GM18858 (cell line): ENCODE measurements at regions not wholly inside any gene's neighbourhood (a gene's known extent, or its start where the extent isn't known, plus 50 kb on each side); places are given as distances from the start of the nearest gene placed in this dataset.
"Not testable (repeated sequence)": the region's sequence is repeated elsewhere in the genome, so short reads cannot be mapped to it uniquely, and the experiment has no call there.

ENCODE experiments used
- ATAC-seq: cut with Tn5 transposase; IDR thresholded peaks from one replicate; pipeline ENCODE4 v1.9.1; 2021; ENCODE audit not compliant: unreplicated experiment

DNA sequence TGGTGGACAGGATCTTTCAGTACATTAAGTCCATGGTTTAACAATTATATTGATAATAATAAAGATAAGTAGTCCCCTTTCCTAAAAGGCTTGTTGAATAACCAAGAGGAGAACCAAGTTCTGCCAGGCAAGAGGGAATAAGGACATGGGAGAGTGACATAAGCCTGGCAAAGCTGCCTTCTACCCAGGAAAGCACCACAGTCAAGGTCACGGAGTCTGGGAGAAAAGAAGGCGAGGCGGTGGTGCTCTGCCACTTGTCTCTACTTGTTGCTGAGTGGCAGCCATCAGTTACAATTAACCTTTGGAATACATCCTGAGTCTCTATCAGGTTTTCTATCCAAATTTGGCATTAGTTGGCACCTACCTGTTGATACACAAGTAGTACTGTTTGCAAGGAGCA is 101.7 kb upstream of the GATA6 start:
- no peak for ATAC-seq

DNA sequence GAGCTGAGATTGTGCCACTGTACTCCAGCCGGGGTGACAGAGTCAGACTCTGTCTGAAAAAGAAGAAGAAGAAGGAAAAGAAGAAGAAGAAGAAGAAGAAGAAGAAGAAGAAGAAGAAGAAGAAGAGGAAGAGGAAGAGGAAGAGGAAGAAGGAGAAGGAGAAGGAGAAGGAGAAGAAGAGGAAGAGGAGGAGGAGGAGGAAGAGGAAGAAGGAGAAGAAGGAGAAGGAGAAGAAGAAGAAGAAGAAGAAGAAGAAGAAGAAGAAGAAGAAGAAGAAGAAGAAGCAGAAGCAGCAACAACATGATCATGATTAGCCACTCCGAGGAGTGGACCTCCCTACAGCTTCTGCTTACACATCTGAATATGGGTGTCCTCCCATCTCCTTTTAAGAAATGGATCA is 100.6 kb upstream of the GATA6 start:
- ATAC-seq, result not testable (repeated sequence)

DNA sequence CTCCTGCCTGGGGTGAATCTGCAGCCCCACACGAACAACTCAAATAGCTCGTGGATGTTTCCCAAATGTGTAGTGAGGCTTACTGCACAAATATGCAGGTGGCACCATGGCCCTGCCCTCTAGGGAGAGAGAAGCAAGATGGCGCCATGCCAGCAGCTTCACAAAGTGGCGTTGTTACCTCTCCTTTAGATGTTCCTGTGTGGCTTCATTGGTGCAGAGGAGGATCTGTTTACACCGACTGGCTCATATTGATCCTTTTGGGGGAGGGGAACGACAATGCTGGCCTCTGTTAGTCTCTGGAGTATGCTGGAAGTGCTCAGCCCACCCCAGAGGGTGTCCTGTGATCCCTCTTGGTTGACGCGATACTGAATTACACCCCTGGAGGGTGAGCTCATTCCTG is 99.5 kb upstream of the GATA6 start:
- ATAC-seq, result no peak

DNA sequence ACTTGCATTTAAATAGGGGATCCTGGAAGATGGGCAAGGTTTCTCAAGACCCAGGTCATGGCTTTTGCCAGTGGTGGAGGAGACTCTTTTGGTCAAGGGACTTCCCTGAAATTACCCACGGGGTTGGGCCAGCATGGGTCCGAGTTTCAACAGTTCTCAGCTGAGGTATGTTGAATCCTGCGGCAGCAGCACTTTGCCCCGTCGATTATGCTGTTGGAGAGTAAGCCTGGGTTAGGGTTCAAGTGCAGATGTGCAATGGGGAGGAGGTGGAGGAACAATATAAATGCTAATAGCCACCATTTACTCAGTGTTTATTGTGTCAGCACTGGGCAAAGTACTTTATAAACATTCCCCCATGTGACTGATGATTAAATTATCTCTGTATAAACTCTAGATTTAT is 96.0 kb upstream of the GATA6 start:
- no peak for ATAC-seq

DNA sequence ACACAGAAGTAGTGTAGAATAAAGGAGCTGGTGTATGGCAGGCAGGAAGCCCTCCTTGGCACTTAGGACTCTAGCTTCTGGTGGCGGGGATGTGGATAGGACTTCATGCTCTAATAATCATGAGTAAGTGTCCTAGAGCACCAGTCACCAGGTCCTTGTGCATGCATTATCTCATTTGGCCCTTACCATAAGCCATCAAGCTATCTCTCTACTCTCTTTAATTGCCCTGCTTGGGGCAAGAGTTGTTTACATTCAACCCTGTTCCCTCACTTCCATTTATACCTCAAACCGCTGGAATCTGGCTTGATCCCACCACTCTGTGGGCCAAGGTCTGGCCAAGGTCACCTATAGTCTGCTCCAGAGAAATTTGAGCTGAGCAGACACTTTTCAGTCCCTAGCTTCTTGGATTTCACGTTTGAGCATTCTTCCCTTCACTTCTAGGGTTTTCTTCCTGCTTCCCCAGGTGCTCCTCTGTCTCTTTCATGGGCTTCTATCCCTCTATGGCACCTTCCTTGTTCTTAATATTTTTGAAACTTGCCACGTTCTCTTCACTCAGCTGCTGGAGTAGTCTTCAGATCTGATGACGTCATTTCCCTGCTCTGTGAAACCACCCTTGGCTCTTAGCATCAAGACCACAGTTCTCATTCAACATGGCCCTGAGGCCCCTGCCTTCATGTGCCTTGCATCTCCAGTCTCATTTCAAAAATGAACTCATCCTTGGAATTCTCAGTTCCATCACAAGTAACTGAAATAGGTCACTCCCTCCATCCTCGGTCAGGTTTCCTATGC is 94.9 kb upstream of the GATA6 start:
- no peak for ATAC-seq

DNA sequence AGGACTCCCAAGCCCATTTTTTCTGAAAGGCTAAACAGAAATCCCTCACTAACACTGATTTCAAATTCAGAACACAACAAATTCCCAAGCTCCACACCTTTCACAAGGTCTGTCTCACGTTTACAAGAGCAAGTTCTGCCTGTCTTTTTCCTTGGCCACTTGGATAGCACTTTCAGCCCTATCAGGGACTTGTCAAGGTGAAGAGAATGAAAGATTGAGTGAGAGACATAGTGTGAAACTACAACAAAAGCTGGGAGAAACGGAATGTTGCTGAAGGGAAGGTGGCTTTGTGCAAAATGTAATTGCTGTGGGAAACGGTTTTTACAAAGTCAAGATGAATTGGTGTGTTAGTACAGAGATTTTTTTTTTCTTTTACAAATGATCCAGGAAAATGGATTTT is 89.4 kb upstream of the GATA6 start:
- no peak for ATAC-seq

DNA sequence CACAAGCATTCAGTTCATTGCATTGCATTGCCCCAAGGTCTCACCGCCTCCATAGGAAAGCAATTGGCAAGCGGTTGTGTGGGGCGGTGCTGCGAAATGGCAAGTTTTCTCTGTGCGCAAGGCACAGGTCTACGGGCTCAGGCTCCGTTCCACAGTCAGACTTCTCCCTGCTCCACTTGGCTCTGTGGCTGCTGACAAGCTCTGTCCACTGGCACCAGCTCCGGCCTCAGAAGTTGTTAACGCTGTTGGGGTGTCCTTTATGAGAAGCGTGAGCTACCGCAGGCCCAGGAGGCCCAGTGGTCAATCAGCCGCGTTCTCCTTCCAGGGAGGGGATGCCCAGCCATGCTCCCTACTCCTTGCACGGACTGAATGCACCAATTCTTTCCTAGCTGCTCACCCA is 87.0 kb upstream of the GATA6 start:
- ATAC-seq, result no peak

DNA sequence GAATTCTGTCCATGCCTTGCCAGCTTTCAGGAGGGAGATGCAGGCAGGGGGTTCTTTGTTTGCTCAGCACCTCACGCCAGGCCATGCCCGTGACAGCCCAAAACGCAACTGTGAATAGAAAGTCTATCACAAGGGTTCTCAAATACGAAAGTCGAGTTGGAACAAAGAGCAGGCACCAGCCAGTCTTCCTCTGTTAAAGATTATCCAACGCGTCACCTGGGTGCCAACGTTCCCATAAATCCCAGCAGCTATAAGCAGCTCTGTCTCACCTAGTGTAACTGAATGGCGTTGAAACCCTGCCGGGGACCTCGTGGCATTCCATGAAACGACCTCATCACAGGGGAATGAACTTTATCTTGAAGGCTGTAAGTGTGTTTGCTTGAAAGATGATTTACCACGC is 84.8 kb upstream of the GATA6 start:
- ATAC-seq, result no peak

DNA sequence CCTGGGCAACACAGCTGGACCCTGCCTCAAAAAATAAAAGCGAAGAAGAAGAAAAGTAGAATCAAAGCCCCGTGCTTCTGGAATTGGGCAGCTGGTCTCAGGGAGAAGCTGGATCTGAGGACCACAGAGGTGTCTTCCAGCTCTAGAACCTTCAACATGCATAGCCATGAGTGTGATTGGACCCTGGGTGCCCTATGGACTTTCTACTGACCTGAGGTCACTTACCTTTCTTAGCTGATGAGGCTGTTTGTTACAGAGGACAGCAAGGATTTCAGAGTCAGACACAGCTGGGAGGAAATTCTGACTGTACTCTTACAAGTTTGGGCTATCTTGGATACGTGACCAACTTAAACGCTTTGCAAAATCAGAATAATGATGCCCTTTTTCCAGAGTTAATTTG is 82.4 kb upstream of the GATA6 start:
- no peak for ATAC-seq

DNA sequence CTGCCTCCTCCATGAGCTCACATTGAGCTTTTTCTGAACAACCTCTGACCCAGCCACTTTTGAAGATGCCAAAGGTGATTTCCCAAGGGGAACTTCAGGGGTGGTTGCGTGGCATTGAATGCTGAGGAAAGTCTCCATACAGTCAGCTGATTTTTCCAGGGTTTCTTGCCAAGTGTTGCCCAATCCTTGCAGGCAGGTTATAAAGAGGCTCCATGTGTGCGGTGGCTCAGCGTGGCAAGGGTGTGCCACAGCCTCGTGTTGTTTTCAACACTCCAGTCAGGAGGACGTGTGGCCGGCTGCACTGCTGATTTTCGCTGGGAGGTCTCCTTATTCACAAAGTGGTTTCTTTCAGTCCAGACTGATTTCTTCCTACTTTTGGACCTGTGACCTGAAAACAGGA is 81.4 kb upstream of the GATA6 start:
- no peak for ATAC-seq

DNA sequence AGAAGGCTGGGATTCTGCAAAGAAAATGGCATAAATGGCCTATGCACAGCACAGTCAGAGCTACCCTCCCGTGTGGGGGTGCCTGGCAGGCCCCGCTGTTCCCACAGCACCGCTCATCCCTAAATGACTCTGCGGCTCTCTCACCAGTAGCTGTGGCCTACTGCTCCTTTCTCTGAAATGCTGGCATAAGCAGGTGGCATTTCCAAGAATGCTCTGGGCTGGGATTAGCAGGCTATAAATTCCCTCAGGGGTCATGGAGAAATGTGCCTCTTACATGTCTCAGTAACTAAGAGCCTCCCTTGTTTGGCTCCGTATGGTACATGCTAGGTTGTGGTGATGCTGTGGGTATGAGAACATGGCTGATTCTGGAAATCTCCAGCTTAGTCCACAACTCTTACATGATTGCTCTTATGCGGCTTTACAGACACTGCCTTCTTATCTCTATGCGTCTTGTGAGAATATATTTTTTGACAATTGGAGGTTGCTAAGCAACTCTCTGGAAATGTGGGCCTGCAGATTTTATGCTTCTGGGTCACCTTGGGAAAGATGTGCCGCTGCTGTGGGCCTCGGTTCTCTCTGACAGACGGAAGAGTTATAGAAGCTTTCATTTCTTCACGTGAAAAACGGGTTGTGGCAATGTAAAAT is 80.3 kb upstream of the GATA6 start:
- no peak for ATAC-seq

DNA sequence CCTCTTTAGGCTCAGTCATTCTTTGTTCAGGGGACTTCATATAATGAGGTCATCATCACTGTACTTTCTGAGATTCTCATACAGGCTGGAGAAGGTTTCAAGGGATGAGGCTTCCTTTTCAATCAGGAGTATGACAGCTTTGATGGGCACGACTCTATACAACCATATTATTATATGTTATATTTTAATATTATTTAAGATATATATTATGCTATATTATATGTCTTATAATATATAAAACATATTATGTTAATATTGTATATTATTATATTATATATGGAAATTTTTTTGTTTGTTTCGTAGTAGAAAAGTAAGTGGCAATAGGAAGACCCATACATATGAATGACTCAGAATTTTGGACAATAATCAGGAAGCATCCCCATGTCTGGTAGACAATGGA is 78.0 kb upstream of the GATA6 start:
- no peak for ATAC-seq

DNA sequence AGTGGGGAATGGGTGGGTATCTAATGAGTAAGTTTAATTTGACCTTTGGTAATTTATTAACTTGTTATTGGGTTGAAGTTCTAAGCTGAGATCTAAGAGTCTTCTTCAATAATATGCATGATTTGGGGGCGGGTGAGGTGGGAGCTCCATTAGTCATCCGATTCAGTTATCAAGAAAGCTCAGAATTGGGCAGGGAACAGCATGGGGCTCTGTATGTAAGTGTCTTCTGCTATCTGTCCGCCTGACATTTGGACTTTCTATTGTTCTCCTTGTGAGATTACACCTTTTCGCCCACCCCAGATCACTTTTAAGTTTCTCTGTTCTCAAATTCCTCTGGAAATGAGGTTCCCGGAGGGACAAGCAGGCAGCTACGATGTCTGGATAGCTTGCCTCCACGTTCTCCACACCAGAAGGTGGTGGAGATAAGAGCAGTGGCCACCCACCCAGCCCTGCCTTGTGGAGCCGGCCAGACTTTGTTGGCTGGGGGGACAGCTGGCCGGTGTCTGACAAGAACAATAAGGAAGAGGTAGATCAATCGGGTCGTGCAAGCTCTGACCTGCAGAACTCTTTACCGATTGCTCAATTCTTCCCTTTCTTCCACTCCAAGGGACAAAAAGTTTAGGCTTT is 75.5 kb upstream of the GATA6 start:
- ATAC-seq, result no peak

DNA sequence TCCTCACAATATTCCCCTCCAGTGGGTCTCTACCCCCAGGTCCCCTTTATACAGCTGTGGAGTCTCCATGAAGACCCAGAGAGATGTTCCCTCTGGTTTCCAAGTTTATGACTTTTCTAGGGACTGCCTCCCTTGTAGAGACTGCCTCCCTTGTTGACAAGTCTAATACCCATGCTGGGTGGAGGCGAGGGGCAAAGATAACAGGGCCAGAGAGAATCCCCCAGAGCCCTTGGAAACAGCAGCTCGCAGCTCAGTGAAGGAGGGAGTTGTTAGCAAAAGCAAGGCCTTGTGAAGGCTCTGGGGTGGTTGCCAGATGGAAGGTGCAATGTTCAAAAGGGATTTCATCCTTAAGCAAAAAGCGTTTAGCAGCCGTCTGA is 75.0 kb upstream of the GATA6 start:
- ATAC-seq, result no peak

DNA sequence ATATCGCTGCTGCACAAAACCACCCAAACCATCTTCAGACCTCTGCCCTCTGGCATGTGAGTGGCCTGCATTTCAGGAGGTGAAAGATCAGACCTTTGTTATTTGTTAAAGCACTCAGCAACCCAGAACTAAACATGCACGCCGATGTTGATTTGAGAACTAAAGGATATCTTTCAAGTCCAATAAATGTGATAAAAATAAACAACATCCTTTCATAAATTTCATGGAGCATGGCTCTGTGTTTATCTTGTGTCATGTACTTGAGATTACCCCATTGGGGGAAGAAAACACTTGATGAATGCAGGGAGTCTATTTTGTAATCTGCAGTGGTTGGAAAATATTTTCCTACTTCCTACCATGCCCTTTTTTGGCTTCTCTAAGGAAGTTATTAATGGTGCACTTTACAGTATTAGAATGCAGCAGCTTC is 70.8 kb upstream of the GATA6 start:
- ATAC-seq, result no peak

DNA sequence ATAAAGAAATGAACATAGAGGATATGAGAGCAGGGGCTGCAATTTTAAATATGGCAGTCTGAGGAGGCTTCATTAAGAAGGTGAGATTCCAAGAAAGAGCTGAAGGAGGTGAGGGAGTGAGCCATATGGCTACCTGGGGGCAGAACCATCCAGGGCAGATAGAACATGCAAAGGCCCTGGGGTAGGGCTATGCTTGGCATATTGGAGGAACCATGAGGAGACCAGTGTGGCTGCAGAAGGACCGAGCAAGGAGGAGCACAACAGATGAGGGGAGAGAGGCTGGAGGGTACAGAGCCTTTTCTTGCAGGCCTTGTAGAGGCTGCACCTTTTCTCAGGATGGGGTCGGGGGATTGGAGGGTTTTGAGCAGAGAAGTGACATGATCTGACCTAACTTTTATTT is 69.5 kb upstream of the GATA6 start:
- no peak for ATAC-seq

DNA sequence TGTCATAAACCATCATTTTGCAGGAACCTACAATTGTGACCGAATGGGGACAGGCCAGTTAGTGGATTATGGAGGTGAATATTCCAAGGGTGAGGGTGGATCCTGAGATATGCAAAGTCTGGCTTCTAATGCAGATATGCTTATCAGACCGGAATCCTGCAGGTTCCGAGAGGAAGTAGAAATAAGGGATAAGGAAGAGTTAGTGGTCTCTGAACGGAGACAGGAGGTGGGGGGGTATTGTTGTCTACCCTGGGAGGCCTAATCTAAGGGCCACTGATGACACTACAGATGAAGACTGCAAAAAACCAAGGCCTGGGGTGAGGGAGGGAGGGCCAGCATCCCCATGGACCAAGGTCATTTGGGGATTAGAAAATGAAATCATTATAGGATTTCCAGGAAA is 67.7 kb upstream of the GATA6 start:
- no peak for ATAC-seq

DNA sequence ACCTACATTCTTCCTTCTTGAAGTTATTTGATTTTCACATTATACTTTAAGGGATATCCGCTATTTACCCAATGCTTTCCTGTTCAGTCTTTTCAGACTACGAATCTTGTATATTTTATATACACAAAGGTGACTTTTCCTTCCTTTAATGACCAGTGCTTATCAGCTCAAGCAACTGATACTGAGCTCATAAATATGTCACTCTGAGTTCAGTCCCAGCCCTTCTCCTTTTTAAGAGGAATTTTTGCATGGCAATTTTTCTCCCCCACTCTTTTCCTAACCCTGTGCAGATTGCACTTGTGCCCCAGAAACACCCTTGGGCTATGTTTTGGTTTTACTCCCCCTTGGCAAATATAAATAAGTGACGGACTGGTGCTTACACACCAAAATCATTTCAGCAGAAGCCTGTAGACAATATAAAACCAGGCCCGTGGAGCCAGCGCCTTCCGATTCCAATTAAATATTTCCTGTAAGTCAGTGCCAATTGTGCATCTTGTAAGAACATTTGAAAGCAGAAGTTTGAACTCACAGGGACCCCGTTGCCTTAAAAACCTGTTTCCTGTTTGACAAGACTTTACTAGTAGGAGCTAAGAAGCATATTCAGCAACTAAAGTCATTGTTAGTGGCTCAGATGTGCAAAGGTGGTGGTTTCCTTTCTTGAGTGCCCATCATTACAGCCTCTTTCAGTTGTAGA is 66.3 kb upstream of the GATA6 start:
- no peak for ATAC-seq

DNA sequence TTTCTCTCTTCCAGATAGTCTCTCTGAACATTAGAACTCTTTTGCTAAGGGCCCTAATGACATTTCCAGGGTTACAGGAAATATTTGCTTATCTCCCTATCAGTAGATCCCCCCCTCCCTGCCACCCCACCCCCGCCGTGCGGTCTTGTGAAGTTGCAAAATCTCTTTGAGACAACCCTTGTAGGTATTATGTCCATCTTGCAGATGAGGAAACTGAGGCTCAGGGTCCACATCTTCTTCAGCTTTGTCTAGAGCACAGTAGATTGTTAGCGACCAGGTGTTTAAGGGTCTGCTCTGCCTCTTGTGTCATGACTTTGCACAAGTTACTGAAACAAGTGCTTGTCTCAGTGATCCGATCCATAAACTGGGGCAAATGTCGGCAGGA is 65.8 kb upstream of the GATA6 start:
- ATAC-seq, result no peak

DNA sequence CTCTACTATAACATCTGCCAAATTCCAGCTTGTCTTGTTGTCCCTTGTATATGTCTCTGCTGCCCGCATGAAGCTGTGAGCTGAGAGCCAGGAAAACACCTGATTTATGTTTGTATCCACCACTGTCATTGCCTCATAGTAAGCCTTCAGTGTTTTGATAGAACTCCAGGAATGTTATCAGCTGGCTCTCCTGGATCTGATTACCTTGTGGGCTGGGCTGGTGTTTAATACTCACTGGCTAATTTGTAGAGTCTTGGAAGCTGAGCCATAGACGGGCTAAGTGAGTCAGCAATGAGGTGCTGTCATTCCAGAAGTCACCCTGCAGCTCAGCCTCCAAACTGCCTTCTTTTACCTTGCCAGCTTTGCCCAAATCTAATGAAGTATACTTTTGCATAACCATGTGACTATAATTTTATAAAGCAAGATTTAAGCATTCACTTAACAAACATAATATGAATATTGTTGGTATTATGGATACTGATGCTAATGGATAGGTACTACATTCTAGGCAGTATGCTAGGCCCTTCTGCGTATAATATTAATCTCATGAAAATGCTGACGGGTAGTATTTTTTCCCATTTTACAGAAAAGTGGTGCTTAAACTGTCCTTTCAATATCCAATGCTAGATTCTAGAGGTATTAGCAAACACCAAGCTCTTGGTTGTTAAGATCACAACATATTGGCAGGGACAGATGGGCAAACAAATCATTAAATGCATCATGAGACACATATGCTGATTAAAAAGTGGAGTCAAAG is 62.7 kb upstream of the GATA6 start:
- no peak for ATAC-seq

DNA sequence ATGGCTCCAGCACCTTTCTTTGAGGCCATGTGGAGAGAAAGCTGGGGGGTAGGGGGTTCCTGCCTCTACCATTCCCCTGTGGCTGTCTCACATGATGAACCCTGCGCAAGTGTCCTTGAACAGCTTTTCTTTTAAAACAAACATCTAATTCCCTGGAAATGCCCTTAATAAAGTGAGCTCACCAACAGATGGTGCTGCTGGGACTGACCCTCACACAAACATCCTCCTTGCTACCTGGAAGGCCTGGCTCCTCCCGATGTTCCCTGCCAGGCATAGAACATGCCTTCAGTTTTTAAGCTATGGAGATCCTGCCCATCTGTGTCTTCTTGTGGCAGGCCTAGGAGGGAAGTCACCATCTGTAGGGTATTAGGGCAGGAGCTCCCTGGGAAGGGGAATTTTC is 60.7 kb upstream of the GATA6 start:
- no peak for ATAC-seq
